ENCODE measurements at regions not wholly inside any gene's neighbourhood (a gene's known extent, or its start where the extent isn't known, plus 50 kb on each side); places are given as distances from the start of the nearest gene placed in this dataset.

DNA sequence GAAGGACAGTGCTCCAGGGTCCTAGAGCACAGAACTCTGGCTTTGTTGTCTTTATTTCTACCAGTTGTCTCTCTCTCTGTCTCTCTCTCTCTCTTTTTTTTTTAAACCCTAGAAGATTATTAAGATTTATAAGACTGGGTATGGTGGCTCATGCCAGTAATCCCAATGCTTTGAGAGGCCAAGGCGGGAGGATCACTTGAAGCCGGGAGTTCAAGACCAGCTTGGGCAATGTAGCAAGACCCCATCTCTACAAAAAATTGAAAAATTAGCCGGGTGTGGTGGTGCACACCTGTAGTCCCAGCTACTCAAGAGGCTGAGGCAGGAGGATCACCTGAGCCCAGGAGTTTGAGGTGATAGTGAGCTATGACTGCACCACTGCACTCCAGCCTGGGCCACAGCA is 65.0 kb upstream of the ABL1 start:
- H3K27ac Mint-ChIP-seq = peak overlapping the region; percentile 34

GRCh38 chr9:130770679-130771442 is 64.2 kb upstream of the ABL1 start:
- Histone ChIP-seq H3K9me3 (ENCODE audit: control insufficient read depth, low read length) (peaks cover 15% of the 10 kb centered on the region), H3K27ac (ENCODE audit: low read depth, low read length) (no peak overlapping the region), H3K4me3 (ENCODE audit: low read length) (no peak overlapping the region), H3K36me3 (ENCODE audit: control insufficient read depth, insufficient read depth, low read length) (no peaks in the 10 kb centered on the region), H3K27me3 (ENCODE audit: control insufficient read depth, insufficient read depth, low read length, poor library complexity, severe bottlenecking) (no peaks in the 10 kb centered on the region), H3K9ac (ENCODE audit: extremely low read depth, low read length, poor library complexity, severe bottlenecking) (no peak overlapping the region), H3K4me1 (ENCODE audit: control insufficient read depth, insufficient read depth, low read length) (no peaks in the 10 kb centered on the region)
- Mint-ChIP-seq H3K4me1 (peaks cover 10% of the 10 kb centered on the region), H3K9me3 (peaks cover 17% of the 10 kb centered on the region), H3K27me3 (ENCODE audit: insufficient read depth) (no peaks in the 10 kb centered on the region), H3K4me3 (no peak overlapping the region), H3K27ac (no peak overlapping the region), H3K36me3 (ENCODE audit: low read depth) (peaks cover 4% of the 10 kb centered on the region)
- peak; percentile 77 for TF ChIP-seq CTCF (conservative IDR thresholded peaks at IDR 0.05)
- DNase-seq = no peak
- WGBS, 2 experiments (ENCODE audit: insufficient coverage in 1 of 2, insufficient read length in 1 of 2) = 79% methylated on average over 2 of the region's 2 CpGs; no CpG with 5 or more reads in 1 of the 2 experiments

More for the DNA sequence above, 65.0 kb upstream of the ABL1 start:
- Mint-ChIP-seq H3K4me3 (no peak overlapping the region), H3K36me3 (ENCODE audit: low read depth) (no peaks in the 10 kb centered on the region), H3K9me3 (peaks cover 9% of the 10 kb centered on the region), H3K4me1 (peaks cover 16% of the 10 kb centered on the region), H3K27me3 (ENCODE audit: insufficient read depth) (no peaks in the 10 kb centered on the region)
- TF ChIP-seq CTCF (conservative IDR thresholded peaks at IDR 0.05) = no peak
- no peak overlapping the region for H3K4me3 ChIP-seq (ENCODE audit: low read length)
- H3K36me3 ChIP-seq (ENCODE audit: control insufficient read depth, insufficient read depth, low read length) = no peaks in the 10 kb centered on the region
- 74 to 79% methylated on average over 3 of the region's 3 CpGs for WGBS, 2 experiments (ENCODE audit: insufficient coverage in 1 of 2, insufficient read length in 1 of 2)
- H3K27ac ChIP-seq (ENCODE audit: low read depth, low read length) = no peak overlapping the region
- H3K9ac ChIP-seq (ENCODE audit: extremely low read depth, low read length, poor library complexity, severe bottlenecking) = no peak overlapping the region
- H3K4me1 ChIP-seq (ENCODE audit: control insufficient read depth, insufficient read depth, low read length) = no peaks in the 10 kb centered on the region
- no peak for DNase-seq
- no peaks in the 10 kb centered on the region for H3K27me3 ChIP-seq (ENCODE audit: control insufficient read depth, insufficient read depth, low read length, poor library complexity, severe bottlenecking)
- peaks cover 7% of the 10 kb centered on the region for H3K9me3 ChIP-seq (ENCODE audit: control insufficient read depth, low read length)

- Histone ChIP-seq H3K9me3 (ENCODE audit: control insufficient read depth, low read length) (peaks cover 18% of the 10 kb centered on the region), H3K27ac (ENCODE audit: low read depth, low read length) (no peak overlapping the region), H3K36me3 (ENCODE audit: control insufficient read depth, insufficient read depth, low read length) (no peaks in the 10 kb centered on the region), H3K4me1 (ENCODE audit: control insufficient read depth, insufficient read depth, low read length) (no peaks in the 10 kb centered on the region), H3K27me3 (ENCODE audit: control insufficient read depth, insufficient read depth, low read length, poor library complexity, severe bottlenecking) (no peaks in the 10 kb centered on the region), H3K4me3 (ENCODE audit: low read length) (no peak overlapping the region), H3K9ac (ENCODE audit: extremely low read depth, low read length, poor library complexity, severe bottlenecking) (no peak overlapping the region)
- H3K9me3 Mint-ChIP-seq = peaks cover 27% of the 10 kb centered on the region
- H3K4me1 Mint-ChIP-seq = peaks cover 10% of the 10 kb centered on the region
- no peak overlapping the region for H3K4me3 Mint-ChIP-seq
- TF ChIP-seq CTCF (conservative IDR thresholded peaks at IDR 0.05) = no peak
- 90 to 93% methylated on average over 1 to 3 of the region's 3 CpGs for WGBS, 2 experiments (ENCODE audit: insufficient coverage in 1 of 2, insufficient read length in 1 of 2)
- H3K36me3 Mint-ChIP-seq (ENCODE audit: low read depth) = peaks cover 5% of the 10 kb centered on the region
- H3K27ac Mint-ChIP-seq = no peak overlapping the region
- no peak for DNase-seq
- H3K27me3 Mint-ChIP-seq (ENCODE audit: insufficient read depth) = no peaks in the 10 kb centered on the region
Measured at GRCh38 chr9:130772185-130772584, 62.9 kb upstream of the ABL1 start.
